Uterus (tissue), 2 donors: ENCODE measurements at regions not wholly inside any gene's neighbourhood (a gene's known extent, or its start where the extent isn't known, plus 50 kb on each side); places are given as distances from the start of the nearest gene placed in this dataset.

Source experiments
- CTCF ChIP-seq, 4 experiments: fragments of 200-600 bp in 2 of 4; fragments of 450-650 bp in 2 of 4; sonication (generic) in 2 of 4; IDR thresholded peaks; one replicate each; pipeline ENCODE4 v1.5.1; 2016 to 2019; ENCODE audit warnings: antibody characterized with exemption in 4 of 4, mild to moderate bottlenecking in 2 of 4, moderate library complexity in 1 of 4
- POLR2A ChIP-seq, 2 donors: fragments of 450-650 bp; IDR thresholded peaks; one replicate each; pipeline ENCODE4 v1.6.1; 2016; ENCODE audit warnings: antibody characterized with exemption in 2 of 2, mild to moderate bottlenecking in 1 of 2, moderate library complexity in 1 of 2

- TF ChIP-seq CTCF (IDR thresholded peaks at IDR 0.05) (no peak), POLR2A (IDR thresholded peaks at IDR 0.05) (no peak)
Observed at GRCh38 chr1:187509091-187509490, 680.3 kb downstream of the PLA2G4A start.
